ENCODE measurements at regions not wholly inside any gene's neighbourhood (a gene's known extent, or its start where the extent isn't known, plus 50 kb on each side); places are given as distances from the start of the nearest gene placed in this dataset.

GRCh38 chr6:104640150-104640700, 219.5 kb downstream of the HACE1 start:
- Histone ChIP-seq H3K36me3 (ENCODE audit: insufficient read depth) (no peaks in the 10 kb centered on the region), H3K79me2 (ENCODE audit: insufficient read depth, low read depth) (no peaks in the 10 kb centered on the region), H3K4me1 (ENCODE audit: low read depth, poor library complexity, severe bottlenecking) (no peaks in the 10 kb centered on the region), H3K4me3 (IDR thresholded peaks at IDR 0.05; ENCODE audit: insufficient read depth, low read depth, low read length) (no peak overlapping the region), H3K9ac (no peak overlapping the region), H3K27me3 (ENCODE audit: insufficient read depth, low read depth) (no peaks in the 10 kb centered on the region), H3K27ac (no peak overlapping the region), H3K4me2 (no peak overlapping the region), H4K20me1 (ENCODE audit: insufficient read depth) (no peaks in the 10 kb centered on the region), H2AFZ (ENCODE audit: low read depth) (no peak overlapping the region)
- TF ChIP-seq, protein P1, sequence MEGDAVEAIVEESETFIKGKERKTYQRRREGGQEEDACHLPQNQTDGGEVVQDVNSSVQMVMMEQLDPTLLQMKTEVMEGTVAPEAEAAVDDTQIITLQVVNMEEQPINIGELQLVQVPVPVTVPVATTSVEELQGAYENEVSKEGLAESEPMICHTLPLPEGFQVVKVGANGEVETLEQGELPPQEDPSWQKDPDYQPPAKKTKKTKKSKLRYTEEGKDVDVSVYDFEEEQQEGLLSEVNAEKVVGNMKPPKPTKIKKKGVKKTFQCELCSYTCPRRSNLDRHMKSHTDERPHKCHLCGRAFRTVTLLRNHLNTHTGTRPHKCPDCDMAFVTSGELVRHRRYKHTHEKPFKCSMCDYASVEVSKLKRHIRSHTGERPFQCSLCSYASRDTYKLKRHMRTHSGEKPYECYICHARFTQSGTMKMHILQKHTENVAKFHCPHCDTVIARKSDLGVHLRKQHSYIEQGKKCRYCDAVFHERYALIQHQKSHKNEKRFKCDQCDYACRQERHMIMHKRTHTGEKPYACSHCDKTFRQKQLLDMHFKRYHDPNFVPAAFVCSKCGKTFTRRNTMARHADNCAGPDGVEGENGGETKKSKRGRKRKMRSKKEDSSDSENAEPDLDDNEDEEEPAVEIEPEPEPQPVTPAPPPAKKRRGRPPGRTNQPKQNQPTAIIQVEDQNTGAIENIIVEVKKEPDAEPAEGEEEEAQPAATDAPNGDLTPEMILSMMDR (conservative IDR thresholded peaks at IDR 0.05; ENCODE audit: low read depth, low read length) = no peak

- Histone ChIP-seq H3K4me3 (IDR thresholded peaks at IDR 0.05; ENCODE audit: insufficient read depth, low read depth, low read length) (no peak overlapping the region), H3K79me2 (ENCODE audit: insufficient read depth, low read depth) (no peaks in the 10 kb centered on the region), H3K27ac (no peak overlapping the region), H3K9ac (no peak overlapping the region), H3K36me3 (ENCODE audit: insufficient read depth) (no peaks in the 10 kb centered on the region), H3K4me1 (ENCODE audit: low read depth, poor library complexity, severe bottlenecking) (no peaks in the 10 kb centered on the region), H2AFZ (ENCODE audit: low read depth) (no peak overlapping the region), H3K4me2 (no peak overlapping the region), H4K20me1 (ENCODE audit: insufficient read depth) (no peaks in the 10 kb centered on the region), H3K27me3 (ENCODE audit: insufficient read depth, low read depth) (no peaks in the 10 kb centered on the region)
- TF ChIP-seq, protein P1 (conservative IDR thresholded peaks at IDR 0.05; ENCODE audit: low read depth, low read length) = no peak
Observed at GRCh38 chr6:104639668-104640067, 220.1 kb downstream of the HACE1 start.

GRCh38 chr6:104638841-104639290, 220.9 kb downstream of the HACE1 start:
- H3K4me1 ChIP-seq (ENCODE audit: low read depth, poor library complexity, severe bottlenecking) = no peaks in the 10 kb centered on the region
- no peak overlapping the region for H3K4me2 ChIP-seq

DNA sequence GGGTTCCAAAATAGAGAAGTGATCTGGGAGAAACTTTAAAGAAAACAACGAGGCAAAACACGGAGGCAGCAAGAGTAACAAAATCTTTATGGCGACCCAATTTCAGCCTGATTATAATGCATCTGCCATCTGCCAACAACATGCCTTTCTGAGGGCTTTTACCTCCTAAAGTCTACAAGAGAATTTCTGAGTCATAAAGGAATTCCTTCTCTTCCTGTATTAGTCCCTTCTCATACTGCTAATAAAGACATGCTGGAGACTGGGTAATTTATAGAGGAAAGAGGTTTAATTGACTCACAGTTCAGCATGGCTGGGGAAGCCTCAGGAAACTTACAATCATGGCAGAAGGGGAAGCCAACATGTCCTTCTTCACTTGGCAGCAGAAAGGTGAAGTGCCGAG, 226.6 kb downstream of the HACE1 start:
- H2AFZ ChIP-seq (ENCODE audit: low read depth) = no peak overlapping the region
- H3K79me2 ChIP-seq (ENCODE audit: insufficient read depth, low read depth) = no peaks in the 10 kb centered on the region
- no peak overlapping the region for H3K9ac ChIP-seq
- TF ChIP-seq, protein P1 (conservative IDR thresholded peaks at IDR 0.05; ENCODE audit: low read depth, low read length) = no peak
- H3K4me1 ChIP-seq (ENCODE audit: low read depth, poor library complexity, severe bottlenecking) = no peaks in the 10 kb centered on the region
- no peak overlapping the region for H3K4me3 ChIP-seq (IDR thresholded peaks at IDR 0.05; ENCODE audit: insufficient read depth, low read depth, low read length)
- H4K20me1 ChIP-seq (ENCODE audit: insufficient read depth) = no peaks in the 10 kb centered on the region
- H3K27me3 ChIP-seq (ENCODE audit: insufficient read depth, low read depth) = no peaks in the 10 kb centered on the region
- H3K4me2 ChIP-seq = no peak overlapping the region
- no peak overlapping the region for H3K27ac ChIP-seq
- H3K36me3 ChIP-seq (ENCODE audit: insufficient read depth) = no peaks in the 10 kb centered on the region

More at GRCh38 chr6:104638841-104639290, 220.9 kb downstream of the HACE1 start:
- Histone ChIP-seq H3K4me3 (IDR thresholded peaks at IDR 0.05; ENCODE audit: insufficient read depth, low read depth, low read length) (no peak overlapping the region), H3K27me3 (ENCODE audit: insufficient read depth, low read depth) (no peaks in the 10 kb centered on the region), H3K36me3 (ENCODE audit: insufficient read depth) (no peaks in the 10 kb centered on the region), H2AFZ (ENCODE audit: low read depth) (no peak overlapping the region), H3K79me2 (ENCODE audit: insufficient read depth, low read depth) (no peaks in the 10 kb centered on the region), H3K9ac (no peak overlapping the region), H3K27ac (no peak overlapping the region), H4K20me1 (ENCODE audit: insufficient read depth) (no peaks in the 10 kb centered on the region)
- TF ChIP-seq, protein P1 (conservative IDR thresholded peaks at IDR 0.05; ENCODE audit: low read depth, low read length) = no peak
